ENCODE measurements at regions not wholly inside any gene's neighbourhood (a gene's known extent, or its start where the extent isn't known, plus 50 kb on each side); places are given as distances from the start of the nearest gene placed in this dataset.

- no peak for TF ChIP-seq CTCF (IDR thresholded peaks at IDR 0.05)
- TF ChIP-seq POLR2AphosphoS5 (IDR thresholded peaks at IDR 0.05), result no peak
Observed at GRCh38 chr16:64841482-64841881, 280.4 kb downstream of the CDH11 start.

Data from stomach (tissue), 4 donors.